A549 (cell line): ENCODE measurements at regions not wholly inside any gene's neighbourhood (a gene's known extent, or its start where the extent isn't known, plus 50 kb on each side); places are given as distances from the start of the nearest gene placed in this dataset.

ENCODE experiments used
- ATAC-seq, 2 experiments: fragments of 200-7000 bp in 1 of 2; fragments of >200 bp in 1 of 2; cut with Nextera tagmentation in 1 of 2; cut with Tn5 transposase in 1 of 2; 3 replicates each; pipeline versions ENCODE4 v1.8.0 to v1.9.1; 2018 to 2020; ENCODE audit warnings: mild to moderate bottlenecking in 1 of 2, moderate library complexity in 1 of 2
- CTCF ChIA-PET: fragments of 300-600 bp; sonication (Branson Sonifier 250); formaldehyde crosslinking; extraction: SDS; loops from one replicate; lab custom pipeline; 2021; ENCODE audit warnings: antibody characterized with exemption, inconsistent platforms; lab: Yijun Ruan, JAX
- POLR2A ChIA-PET: fragments of 350-600 bp; formaldehyde crosslinking; extraction: SDS; loops from one replicate; lab custom pipeline; 2021; ENCODE audit warnings: antibody characterized with exemption, inconsistent platforms; lab: Yijun Ruan, JAX
- DNase-seq, 2 experiments: peaks; one replicate each; pipeline versions ENCODE4 v3.0.0 to v3.0.0-alpha.2; 2011 to 2016; ENCODE audit warnings: low read depth in 1 of 2, low spot score in 1 of 2
- FAIRE-seq: peaks from 2 replicates; lab custom pipeline; 2011; peaks lifted over from hg19 to GRCh38; lab: Jason Lieb, UNC
- H3K27ac ChIP-seq, 2 experiments: fragments of >200 bp; sonication (Bioruptor Twin); formaldehyde crosslinking; 3 replicates each; pipeline ENCODE4 v1.5.1; 2016 to 2017
- H3K4me1 ChIP-seq: fragments of >200 bp; sonication (Bioruptor Twin); formaldehyde crosslinking; 3 replicates; pipeline ENCODE4 v1.6.1; 2016
- H3K4me2 ChIP-seq: fragments of >200 bp; sonication (Bioruptor Twin); formaldehyde crosslinking; 3 replicates; pipeline ENCODE4 v1.6.1; 2016
- H3K4me3 ChIP-seq: fragments of >200 bp; sonication (Bioruptor Twin); formaldehyde crosslinking; 3 replicates; pipeline ENCODE4 v1.5.1; 2016
- H3K9me3 ChIP-seq: fragments of >200 bp; sonication (Bioruptor Twin); formaldehyde crosslinking; 3 replicates; pipeline ENCODE4 v1.6.1; 2016
- CBX8 ChIP-seq: fragments of 200-600 bp; sonication (generic); IDR thresholded peaks from 2 replicates; pipeline ENCODE4 v1.6.1; 2016
- CEBPB ChIP-seq, 2 experiments: fragments of >200 bp in 1 of 2; sonication (Bioruptor Twin) in 1 of 2; formaldehyde crosslinking in 1 of 2; IDR thresholded peaks; 2 replicates each; pipeline ENCODE4 v1.6.1; 2012 to 2016
- ELK1 ChIP-seq: fragments of 150-350 bp; IDR thresholded peaks from 2 replicates; pipeline ENCODE4 v1.6.1; 2014; ENCODE audit warnings: low read depth, mild to moderate bottlenecking, low read length
- EP300 ChIP-seq, 2 experiments: fragments of >200 bp; sonication (Bioruptor Twin); formaldehyde crosslinking; IDR thresholded peaks; 2 replicates in 1 of 2; 3 replicates in 1 of 2; pipeline ENCODE4 v1.6.1; 2016 to 2017
- ESRRA ChIP-seq: fragments of 150-350 bp; IDR thresholded peaks from 2 replicates; pipeline ENCODE4 v1.6.1; 2014; ENCODE audit warnings: mild to moderate bottlenecking, low read length, borderline replicate concordance
- HOXA7 ChIP-seq: fragments of 250-450 bp; sonication (Bioruptor Pico); IDR thresholded peaks from 2 replicates; pipeline ENCODE4 v1.5.0; 2020; ENCODE audit warnings: mild to moderate bottlenecking, moderate library complexity
- HOXB5 ChIP-seq: fragments of 250-450 bp; sonication (Bioruptor Pico); IDR thresholded peaks from 2 replicates; pipeline ENCODE4 v1.5.0; 2020; ENCODE audit warnings: mild to moderate bottlenecking, moderate library complexity
- JUNB ChIP-seq: fragments of >200 bp; sonication (Bioruptor Twin); formaldehyde crosslinking; IDR thresholded peaks from 2 replicates; pipeline ENCODE4 v1.6.1; 2016
- KDM1A ChIP-seq: fragments of 200-600 bp; sonication (generic); IDR thresholded peaks from 2 replicates; pipeline ENCODE4 v1.6.1; 2016; ENCODE audit warnings: low read depth, mild to moderate bottlenecking
- NR3C1 ChIP-seq: fragments of >200 bp; sonication (Bioruptor Twin); formaldehyde crosslinking; IDR thresholded peaks from 3 replicates; pipeline ENCODE4 v1.6.1; 2017
- PBX3 ChIP-seq: IDR thresholded peaks from 2 replicates; pipeline ENCODE4 v1.6.1; 2012
- PHF8 ChIP-seq: fragments of 200-600 bp; sonication (generic); IDR thresholded peaks from 2 replicates; pipeline ENCODE4 v1.6.1; 2016; ENCODE audit warnings: low read depth, mild to moderate bottlenecking, antibody characterized with exemption, moderate library complexity, borderline replicate concordance
- POLR2AphosphoS2 ChIP-seq: conservative IDR thresholded peaks from 2 replicates; pipeline ENCODE4 v1.6.1; 2012; ENCODE audit warnings: low read length, improper control_type of control experiment, inconsistent platforms
- RAD21 ChIP-seq, 2 experiments: fragments of >200 bp in 1 of 2; sonication (Bioruptor Twin) in 1 of 2; formaldehyde crosslinking in 1 of 2; IDR thresholded peaks in 1 of 2; conservative IDR thresholded peaks in 1 of 2; 2 replicates in 1 of 2; 3 replicates in 1 of 2; pipeline ENCODE4 v1.6.1; 2012 to 2018; ENCODE audit warnings: inconsistent platforms in 1 of 2
- RNF2 ChIP-seq: fragments of 200-600 bp; sonication (generic); IDR thresholded peaks from 2 replicates; pipeline ENCODE4 v1.6.1; 2016; ENCODE audit warnings: low read depth, mild to moderate bottlenecking, antibody characterized with exemption, moderate library complexity, borderline replicate concordance
- SMC3 ChIP-seq: fragments of >200 bp; sonication (Bioruptor Twin); formaldehyde crosslinking; IDR thresholded peaks from 3 replicates; pipeline ENCODE4 v1.6.1; 2018; ENCODE audit warnings: inconsistent platforms
- TFCP2L1 ChIP-seq: fragments of 250-450 bp; sonication (Bioruptor Pico); IDR thresholded peaks from 2 replicates; pipeline ENCODE4 v1.5.0; 2021; ENCODE audit warnings: mild to moderate bottlenecking
- WGBS: methylation state at CpG from one replicate; pipeline ENCODE4 v1.1.6; 2017; ENCODE audit errors: missing lambda C conversion rate; 5-methylcytosine and 5-hydroxymethylcytosine counted together
- TF ChIP-seq, protein P1 (sequence below): fragments of >200 bp; sonication (Bioruptor Twin); formaldehyde crosslinking; IDR thresholded peaks from 3 replicates; pipeline ENCODE4 v1.5.1; 2016
- TF ChIP-seq, protein P2 (sequence below): IDR thresholded peaks from 2 replicates; pipeline ENCODE4 v1.6.1; 2012; ENCODE audit warnings: low read depth, borderline replicate concordance

DNA sequence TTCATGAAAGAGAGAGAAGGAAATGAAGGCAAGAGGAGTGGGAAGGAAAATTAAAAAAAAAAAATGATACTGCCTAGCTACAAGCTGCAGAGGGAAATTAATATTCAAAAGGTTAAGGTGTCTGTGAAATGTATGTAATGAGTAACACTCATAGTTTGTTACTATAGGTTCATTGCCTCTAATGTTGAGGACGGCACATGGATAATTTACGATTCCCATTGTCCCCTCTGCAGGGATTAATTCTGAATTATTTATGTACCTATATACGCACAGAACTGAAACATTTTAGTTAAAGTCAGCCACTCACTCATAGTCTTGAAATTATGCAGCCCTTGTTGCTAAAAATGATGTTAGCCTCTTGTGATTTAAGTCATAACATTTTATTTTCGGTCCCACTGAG is 869.1 kb downstream of the NR2F1-AS1 start:
- H3K9me3 ChIP-seq, result no peaks in the 10 kb centered on the region
- CTCF ChIA-PET, result no interaction called here
- ATAC-seq, result no peak
- H3K4me3 ChIP-seq, result no peak overlapping the region
- no peak for FAIRE-seq
- DNase-seq, result no peak
- TF ChIP-seq PHF8, result no peak
- TF ChIP-seq SMC3, result no peak
- TF ChIP-seq, protein P1, sequence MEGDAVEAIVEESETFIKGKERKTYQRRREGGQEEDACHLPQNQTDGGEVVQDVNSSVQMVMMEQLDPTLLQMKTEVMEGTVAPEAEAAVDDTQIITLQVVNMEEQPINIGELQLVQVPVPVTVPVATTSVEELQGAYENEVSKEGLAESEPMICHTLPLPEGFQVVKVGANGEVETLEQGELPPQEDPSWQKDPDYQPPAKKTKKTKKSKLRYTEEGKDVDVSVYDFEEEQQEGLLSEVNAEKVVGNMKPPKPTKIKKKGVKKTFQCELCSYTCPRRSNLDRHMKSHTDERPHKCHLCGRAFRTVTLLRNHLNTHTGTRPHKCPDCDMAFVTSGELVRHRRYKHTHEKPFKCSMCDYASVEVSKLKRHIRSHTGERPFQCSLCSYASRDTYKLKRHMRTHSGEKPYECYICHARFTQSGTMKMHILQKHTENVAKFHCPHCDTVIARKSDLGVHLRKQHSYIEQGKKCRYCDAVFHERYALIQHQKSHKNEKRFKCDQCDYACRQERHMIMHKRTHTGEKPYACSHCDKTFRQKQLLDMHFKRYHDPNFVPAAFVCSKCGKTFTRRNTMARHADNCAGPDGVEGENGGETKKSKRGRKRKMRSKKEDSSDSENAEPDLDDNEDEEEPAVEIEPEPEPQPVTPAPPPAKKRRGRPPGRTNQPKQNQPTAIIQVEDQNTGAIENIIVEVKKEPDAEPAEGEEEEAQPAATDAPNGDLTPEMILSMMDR, result no peak
- no peak for TF ChIP-seq CBX8
- no peak for TF ChIP-seq KDM1A
- no peak for TF ChIP-seq TFCP2L1 (CRISPR knock-in tag)
- no peak for TF ChIP-seq RAD21 (conservative IDR thresholded peaks at IDR 0.05 in 1 of 2, IDR thresholded peaks at IDR 0.05 in 1 of 2)
- no peak overlapping the region for H3K27ac ChIP-seq
- POLR2A ChIA-PET, result no interaction called here
- H3K4me2 ChIP-seq, result no peak overlapping the region
- no peaks in the 10 kb centered on the region for H3K4me1 ChIP-seq
- 94% methylated on average over 4 of the region's 4 CpGs for WGBS

DNA sequence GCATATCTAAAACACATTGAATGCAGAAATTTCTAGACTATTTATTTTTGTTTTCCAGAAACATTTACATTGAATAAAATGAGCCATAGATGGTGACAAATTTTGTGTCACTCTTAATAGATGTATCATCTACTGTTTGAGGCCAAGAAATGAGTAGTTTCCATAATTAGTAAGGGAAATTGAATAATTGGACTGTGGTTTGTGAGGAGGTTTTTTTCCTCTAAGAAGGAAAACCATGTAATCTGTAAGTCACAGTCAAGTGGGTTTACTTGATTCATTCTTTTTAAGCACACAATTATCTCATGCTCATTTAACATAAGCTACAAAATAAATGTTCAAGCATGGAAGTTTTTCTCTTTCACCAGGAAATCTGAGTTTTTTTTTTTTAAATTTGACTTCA is 876.4 kb downstream of the NR2F1-AS1 start:
- no peak for FAIRE-seq
- DNase-seq, result no peak
- TF ChIP-seq RAD21 (conservative IDR thresholded peaks at IDR 0.05 in 1 of 2, IDR thresholded peaks at IDR 0.05 in 1 of 2), result no peak
- no peak for TF ChIP-seq PBX3
- TF ChIP-seq POLR2AphosphoS2, result no peak
- TF ChIP-seq, protein P2, sequence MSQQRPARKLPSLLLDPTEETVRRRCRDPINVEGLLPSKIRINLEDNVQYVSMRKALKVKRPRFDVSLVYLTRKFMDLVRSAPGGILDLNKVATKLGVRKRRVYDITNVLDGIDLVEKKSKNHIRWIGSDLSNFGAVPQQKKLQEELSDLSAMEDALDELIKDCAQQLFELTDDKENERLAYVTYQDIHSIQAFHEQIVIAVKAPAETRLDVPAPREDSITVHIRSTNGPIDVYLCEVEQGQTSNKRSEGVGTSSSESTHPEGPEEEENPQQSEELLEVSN, result no peak
- TF ChIP-seq CEBPB (IDR thresholded peaks at IDR 0.05), result no peak
- no peak for TF ChIP-seq HOXA7 (CRISPR knock-in tag)
- TF ChIP-seq, protein P1, result no peak
- TF ChIP-seq KDM1A, result no peak
- TF ChIP-seq NR3C1, result no peak
- TF ChIP-seq RNF2, result no peak
- no peak for TF ChIP-seq ESRRA
- no peak for TF ChIP-seq HOXB5 (CRISPR knock-in tag)
- TF ChIP-seq JUNB, result no peak
- no peak for TF ChIP-seq ELK1
- TF ChIP-seq EP300 (IDR thresholded peaks at IDR 0.05), result no peak
- no peak overlapping the region for H3K4me2 ChIP-seq
- H3K9me3 ChIP-seq, result no peaks in the 10 kb centered on the region
- H3K27ac ChIP-seq, result no peak overlapping the region
- POLR2A ChIA-PET, result no interaction called here
- CTCF ChIA-PET, result interaction anchor here (0.6 kb wide), 1 partner anchor 40 kb away, joined by 5 read pairs; no protein-coding TSS in a partner anchor
- no peak overlapping the region for H3K4me3 ChIP-seq
- no peaks in the 10 kb centered on the region for H3K4me1 ChIP-seq
- ATAC-seq, result no peak
